Neuronal stem cell (in vitro differentiated cells): ENCODE measurements at regions not wholly inside any gene's neighbourhood (a gene's known extent, or its start where the extent isn't known, plus 50 kb on each side); places are given as distances from the start of the nearest gene placed in this dataset.
"Not testable (repeated sequence)": the region's sequence is repeated elsewhere in the genome, so short reads cannot be mapped to it uniquely, and the experiment has no call there.

Experiments
- DNase-seq: peaks from one replicate; pipeline ENCODE4 v3.0.0-alpha.2; 2013; ENCODE audit warnings: low spot score
- H2AFZ ChIP-seq: one replicate; pipeline ENCODE4 v1.6.1; 2013; ENCODE audit warnings: mild to moderate bottlenecking, low read length, inconsistent platforms
- H2AK5ac ChIP-seq: 2 replicates; pipeline ENCODE4 v1.6.1; 2013; ENCODE audit warnings: low read depth, mild to moderate bottlenecking, inconsistent platforms, low read length, moderate library complexity, mixed read lengths
- H2BK120ac ChIP-seq: 2 replicates; pipeline ENCODE4 v1.6.1; 2013; ENCODE audit warnings: low read depth, mild to moderate bottlenecking, inconsistent platforms, low read length, moderate library complexity, mixed read lengths
- H2BK12ac ChIP-seq: one replicate; pipeline ENCODE4 v1.6.1; 2013; ENCODE audit warnings: low read length, inconsistent platforms
- H2BK15ac ChIP-seq: 2 replicates; pipeline ENCODE4 v1.6.1; 2013; ENCODE audit warnings: mild to moderate bottlenecking, low read length, inconsistent platforms, mixed read lengths
- H2BK5ac ChIP-seq: one replicate; pipeline ENCODE4 v1.6.1; 2013; ENCODE audit warnings: inconsistent platforms, mild to moderate bottlenecking, low read length, moderate library complexity
- H3K14ac ChIP-seq: one replicate; pipeline ENCODE4 v1.6.1; 2013; ENCODE audit warnings: low read length, inconsistent platforms
- H3K18ac ChIP-seq: 2 replicates; pipeline ENCODE4 v1.6.1; 2013; ENCODE audit warnings: low read length, inconsistent platforms
- H3K23ac ChIP-seq: 2 replicates; pipeline ENCODE4 v1.6.1; 2013; ENCODE audit warnings: low read depth, mild to moderate bottlenecking, mixed read lengths, low read length, inconsistent platforms; ENCODE audit not compliant: poor library complexity
- H3K27ac ChIP-seq: replicated peaks from 3 replicates; pipeline ENCODE4 v1.5.1; 2013; ENCODE audit warnings: low read length, inconsistent platforms
- H3K27me3 ChIP-seq, 3 experiments: 2 replicates each; pipeline ENCODE4 v1.6.1; 2013; ENCODE audit warnings: low read length in 3 of 3, mild to moderate bottlenecking in 2 of 3, inconsistent platforms in 1 of 3, low read depth in 1 of 3, mixed read lengths in 1 of 3, moderate library complexity in 1 of 3; ENCODE audit not compliant: control insufficient read depth in 3 of 3, insufficient read depth in 3 of 3
- H3K36me3 ChIP-seq, 2 donors: replicated peaks in 1 of 2; 2 replicates each; pipeline ENCODE4 v1.6.1; 2013; ENCODE audit warnings: low read length in 2 of 2; ENCODE audit not compliant: control insufficient read depth in 2 of 2, insufficient read depth in 2 of 2
- H3K4ac ChIP-seq: 2 replicates; pipeline ENCODE4 v1.6.1; 2013; ENCODE audit warnings: inconsistent platforms, mild to moderate bottlenecking, low read length, moderate library complexity
- H3K4me1 ChIP-seq, 2 donors: 1 replicate in 1 of 2; 2 replicates in 1 of 2; pipeline ENCODE4 v1.6.1; 2013; ENCODE audit warnings: low read length in 2 of 2, low read depth in 1 of 2; ENCODE audit not compliant: control insufficient read depth in 2 of 2, insufficient read depth in 1 of 2
- H3K4me2 ChIP-seq: one replicate; pipeline ENCODE4 v1.6.1; 2013; ENCODE audit warnings: mild to moderate bottlenecking, low read length, inconsistent platforms; ENCODE audit not compliant: insufficient read depth, poor library complexity, severe bottlenecking
- H3K4me3 ChIP-seq, 2 donors: 2 replicates each; pipeline ENCODE4 v1.5.1; 2013; ENCODE audit warnings: low read length in 2 of 2, mild to moderate bottlenecking in 2 of 2, inconsistent platforms in 1 of 2, moderate library complexity in 1 of 2
- H3K79me1 ChIP-seq: one replicate; pipeline ENCODE4 v1.6.1; 2013; ENCODE audit warnings: low read depth, mild to moderate bottlenecking, inconsistent platforms, low read length, moderate library complexity
- H3K9ac ChIP-seq: one replicate; pipeline ENCODE4 v1.6.1; 2013; ENCODE audit warnings: mild to moderate bottlenecking, low read depth, low read length, inconsistent platforms; ENCODE audit not compliant: poor library complexity
- H3K9me3 ChIP-seq, 2 donors: replicated peaks in 1 of 2; 2 replicates each; pipeline versions ENCODE3 to v1.6.1; 2013; ENCODE audit warnings: low read length in 2 of 2, mild to moderate bottlenecking in 2 of 2, inconsistent platforms in 1 of 2, low read depth in 1 of 2, mixed read lengths in 1 of 2, moderate library complexity in 1 of 2; ENCODE audit not compliant: control insufficient read depth in 2 of 2, insufficient read depth in 1 of 2
- H4K8ac ChIP-seq: one replicate; pipeline ENCODE4 v1.6.1; 2013; ENCODE audit warnings: low read depth, mild to moderate bottlenecking, inconsistent platforms, low read length, moderate library complexity
- H4K91ac ChIP-seq: one replicate; pipeline ENCODE4 v1.6.1; 2013; ENCODE audit warnings: low read length, low read depth, mild to moderate bottlenecking, inconsistent platforms; ENCODE audit not compliant: poor library complexity
- WGBS, 2 donors: extraction: QIAGEN DNeasy Blood & Tissue Kit; methylation state at CpG; one replicate each; pipeline ENCODE4 v1.1.7; 2013; ENCODE audit warnings: missing lambda C conversion rate in 2 of 2, mixed read lengths in 1 of 2; ENCODE audit not compliant: insufficient read length in 2 of 2, insufficient replicate concordance in 1 of 2; ENCODE audit errors: extremely low coverage in 2 of 2; 5-methylcytosine and 5-hydroxymethylcytosine counted together

GRCh38 chr19:13681509-13681908 lies 82.8 kb upstream of the MRI1 start:
- no peak overlapping the region for H2BK15ac ChIP-seq
- H3K4me2 ChIP-seq = no peak overlapping the region
- no peak overlapping the region for H3K4me3 ChIP-seq
- H3K4me1 ChIP-seq = no peaks in the 10 kb centered on the region
- H3K18ac ChIP-seq = no peak overlapping the region
- H2BK12ac ChIP-seq = no peak overlapping the region
- no peak overlapping the region for H3K23ac ChIP-seq
- H3K79me1 ChIP-seq = no peaks in the 10 kb centered on the region
- H2AFZ ChIP-seq = no peak overlapping the region
- H3K27ac ChIP-seq = no peak overlapping the region
- peaks cover 2 to 6% of the 10 kb centered on the region in 2 donors for H3K9me3 ChIP-seq
- H3K9ac ChIP-seq = no peak overlapping the region
- H3K4ac ChIP-seq = no peak overlapping the region
- no peaks in the 10 kb centered on the region for H3K36me3 ChIP-seq
- no peak overlapping the region for H3K14ac ChIP-seq
- H3K27me3 ChIP-seq = no peaks in the 10 kb centered on the region
- WGBS, 2 donors = no CpG with 5 or more reads among the region's 3 CpGs
- H2AK5ac ChIP-seq = no peak overlapping the region
- no peak for DNase-seq
- no peak overlapping the region for H2BK5ac ChIP-seq
- no peak overlapping the region for H4K8ac ChIP-seq
- H4K91ac ChIP-seq = no peak overlapping the region
- H2BK120ac ChIP-seq = no peak overlapping the region

DNA sequence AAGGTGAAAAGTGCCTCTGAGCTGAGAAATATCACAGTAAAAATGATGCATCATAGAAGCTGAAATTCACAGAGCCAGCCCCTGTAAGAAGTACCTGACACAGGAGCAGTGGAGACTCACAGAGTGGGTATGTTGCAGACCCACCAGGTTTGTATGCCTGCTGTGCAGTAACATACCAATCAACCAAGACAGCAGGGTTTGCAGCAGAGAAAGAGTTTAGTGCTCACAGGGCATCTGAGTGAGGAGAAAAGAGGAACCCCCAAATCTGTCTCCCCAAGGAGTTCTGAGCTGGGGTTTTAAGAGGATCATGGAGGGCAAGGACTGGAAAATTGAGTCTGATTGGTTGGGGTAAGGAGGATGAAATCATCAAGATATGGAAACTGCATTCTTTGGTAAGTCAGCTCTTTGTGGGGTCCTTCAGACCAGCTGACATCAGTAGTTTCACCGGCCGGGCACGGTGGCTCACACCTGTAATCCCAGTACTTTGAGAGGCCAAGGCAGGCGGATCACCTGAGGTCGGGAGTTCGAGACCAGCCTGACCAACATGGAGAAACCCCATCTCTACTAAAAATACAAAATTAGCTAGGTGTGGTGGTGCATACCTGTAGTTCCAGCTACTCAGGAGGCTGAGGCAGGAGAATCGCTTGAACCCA lies 83.5 kb upstream of the MRI1 start:
- not testable (repeated sequence) for H2BK120ac ChIP-seq, H3K14ac ChIP-seq, H2BK5ac ChIP-seq, H3K23ac ChIP-seq, H2BK15ac ChIP-seq, H3K79me1 ChIP-seq, H4K91ac ChIP-seq, H3K18ac ChIP-seq, H3K4me2 ChIP-seq, H2AFZ ChIP-seq, H3K27me3 ChIP-seq, H3K27ac ChIP-seq, H3K4me1 ChIP-seq, H3K9me3 ChIP-seq, H2AK5ac ChIP-seq, DNase-seq, H2BK12ac ChIP-seq, H3K4me3 ChIP-seq, H3K36me3 ChIP-seq, H4K8ac ChIP-seq, H3K9ac ChIP-seq, H3K4ac ChIP-seq
- WGBS, 2 donors = no CpG with 5 or more reads among the region's 7 CpGs

- not testable (repeated sequence) for H3K23ac ChIP-seq, H4K8ac ChIP-seq, H3K27me3 ChIP-seq, H3K4ac ChIP-seq, H2BK5ac ChIP-seq, H3K79me1 ChIP-seq, H3K14ac ChIP-seq, H3K36me3 ChIP-seq, H3K4me3 ChIP-seq, H3K18ac ChIP-seq, H2BK15ac ChIP-seq, H3K27ac ChIP-seq, H3K4me2 ChIP-seq, DNase-seq, H3K9ac ChIP-seq, H2AK5ac ChIP-seq, H3K4me1 ChIP-seq, H2BK12ac ChIP-seq, H2BK120ac ChIP-seq, H2AFZ ChIP-seq, H4K91ac ChIP-seq
- peaks cover 6 to 15% of the 10 kb centered on the region in 2 donors for H3K9me3 ChIP-seq
- no CpG with 5 or more reads among the region's 5 CpGs for WGBS, 2 donors
Observed at GRCh38 chr19:13676967-13677366, 87.4 kb upstream of the MRI1 start.

DNA sequence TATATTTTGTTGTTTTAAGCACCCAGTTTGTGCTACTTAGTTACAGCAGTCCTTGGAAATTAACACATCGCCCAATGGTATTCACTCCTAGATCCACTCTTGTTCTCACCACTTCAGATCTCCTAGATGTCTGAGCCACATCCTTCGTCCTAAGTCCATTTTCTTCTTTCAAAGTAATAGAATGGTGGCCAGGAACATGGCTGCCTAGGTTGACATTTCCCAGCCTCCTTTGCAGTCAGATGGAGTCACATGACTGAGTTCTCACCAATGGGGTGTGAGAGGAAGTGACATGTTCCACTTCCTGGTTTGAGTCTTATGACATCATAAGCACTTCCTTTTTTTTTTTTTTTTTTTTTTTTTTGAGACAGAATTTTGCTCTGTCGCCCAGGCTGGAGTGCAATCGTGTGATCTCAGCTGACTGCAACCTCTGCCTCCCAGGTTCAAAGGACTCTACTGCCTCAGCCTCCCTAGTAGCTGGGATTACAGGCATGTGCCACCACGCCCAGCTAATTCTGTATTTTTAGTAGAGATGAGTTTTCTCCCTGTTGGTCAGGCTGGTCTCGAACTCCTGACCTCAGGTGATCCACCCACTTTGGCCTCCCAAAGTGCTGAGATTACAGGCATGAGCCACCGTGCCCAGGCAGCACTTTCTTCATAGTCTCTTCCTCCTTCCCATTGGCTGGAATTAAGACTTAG lies 91.7 kb upstream of the MRI1 start:
- H2BK12ac ChIP-seq = not testable (repeated sequence)
- no CpG with 5 or more reads among the region's 7 CpGs for WGBS, 2 donors

More for the DNA sequence above, 91.7 kb upstream of the MRI1 start:
- not testable (repeated sequence) for H3K23ac ChIP-seq, H4K8ac ChIP-seq, H3K27me3 ChIP-seq, H3K18ac ChIP-seq, H3K9ac ChIP-seq, H3K27ac ChIP-seq, H3K4ac ChIP-seq, H3K4me1 ChIP-seq, H3K79me1 ChIP-seq, H4K91ac ChIP-seq, H3K14ac ChIP-seq, H2AK5ac ChIP-seq, DNase-seq, H3K36me3 ChIP-seq, H2BK120ac ChIP-seq, H2BK15ac ChIP-seq, H3K4me2 ChIP-seq, H2BK5ac ChIP-seq
- Histone ChIP-seq H3K4me3 (peak overlapping the region in 1 of 2 donors; percentile 28), H3K9me3 (peaks cover 0 to 18% of the 10 kb centered on the region in 2 donors), H2AFZ (peak overlapping the region; percentile 79)
